Hepatocyte (in vitro differentiated cells): ENCODE measurements at regions not wholly inside any gene's neighbourhood (a gene's known extent, or its start where the extent isn't known, plus 50 kb on each side); places are given as distances from the start of the nearest gene placed in this dataset.
"Not testable (repeated sequence)": the region's sequence is repeated elsewhere in the genome, so short reads cannot be mapped to it uniquely, and the experiment has no call there.

Experiments
- DNase-seq: peaks from one replicate; pipeline ENCODE4 v3.0.0-alpha.2; 2016; ENCODE audit warnings: low spot score
- H2AFZ ChIP-seq: fragments of 200-600 bp; sonication (generic); 2 replicates; pipeline ENCODE4 v1.6.0; 2016; ENCODE audit warnings: antibody characterized with exemption, mild to moderate bottlenecking
- H3K27ac ChIP-seq: fragments of 200-600 bp; sonication (generic); 2 replicates; pipeline ENCODE4 v1.5.1; 2016; ENCODE audit warnings: mild to moderate bottlenecking
- H3K27me3 ChIP-seq: fragments of 200-600 bp; sonication (generic); 2 replicates; pipeline ENCODE4 v1.6.1; 2016
- H3K36me3 ChIP-seq: fragments of 200-600 bp; sonication (generic); replicated peaks from 2 replicates; pipeline ENCODE4 v1.5.1; 2016; ENCODE audit warnings: low read depth; ENCODE audit not compliant: insufficient read depth
- H3K4me1 ChIP-seq: fragments of 200-600 bp; sonication (generic); 2 replicates; pipeline ENCODE4 v1.5.1; 2016; ENCODE audit warnings: mild to moderate bottlenecking, moderate library complexity; ENCODE audit not compliant: insufficient read depth
- H3K4me2 ChIP-seq: fragments of 200-600 bp; sonication (generic); 2 replicates; pipeline ENCODE4 v1.6.0; 2016
- H3K4me3 ChIP-seq: fragments of 200-600 bp; sonication (generic); 2 replicates; pipeline ENCODE4 v1.5.1; 2016; ENCODE audit warnings: mild to moderate bottlenecking
- H3K79me2 ChIP-seq: fragments of 200-600 bp; sonication (generic); 2 replicates; pipeline ENCODE4 v1.6.0; 2017; ENCODE audit warnings: mild to moderate bottlenecking
- H3K9me2 ChIP-seq: fragments of 200-600 bp; sonication (generic); replicated peaks from 2 replicates; pipeline ENCODE4 v1.6.0; 2017; ENCODE audit warnings: mild to moderate bottlenecking; ENCODE audit not compliant: insufficient read depth
- H3K9me3 ChIP-seq: fragments of 200-600 bp; sonication (generic); 2 replicates; pipeline ENCODE4 v1.5.1; 2016; ENCODE audit warnings: low read depth, mild to moderate bottlenecking
- H4K20me1 ChIP-seq: fragments of 200-600 bp; sonication (generic); 2 replicates; pipeline ENCODE4 v1.6.0; 2016; ENCODE audit warnings: mild to moderate bottlenecking; ENCODE audit not compliant: insufficient read depth, poor library complexity, severe bottlenecking
- WGBS: methylation state at CpG from one replicate; pipeline ENCODE4 v1.1.6; 2016; ENCODE audit warnings: low lambda C conversion rate; ENCODE audit errors: missing lambda C conversion rate; 5-methylcytosine and 5-hydroxymethylcytosine counted together

GRCh38 chr1:143837924-143838597, 133.7 kb downstream of the FAM72C start:
- not testable (repeated sequence) for H3K79me2 ChIP-seq, DNase-seq, H4K20me1 ChIP-seq, H3K9me3 ChIP-seq, H2AFZ ChIP-seq, H3K4me2 ChIP-seq, H3K4me1 ChIP-seq, H3K36me3 ChIP-seq, H3K4me3 ChIP-seq, H3K27me3 ChIP-seq, H3K27ac ChIP-seq, H3K9me2 ChIP-seq
- 87% methylated on average over 24 of the region's 25 CpGs for WGBS

GRCh38 chr1:143833376-143833775, 138.4 kb downstream of the FAM72C start:
- H3K4me1 ChIP-seq, H3K9me3 ChIP-seq, H3K4me2 ChIP-seq, H3K79me2 ChIP-seq, DNase-seq, H3K27me3 ChIP-seq, H3K36me3 ChIP-seq, H4K20me1 ChIP-seq, H3K4me3 ChIP-seq, H3K27ac ChIP-seq, H3K9me2 ChIP-seq, H2AFZ ChIP-seq: not testable (repeated sequence)
- 75% methylated on average over 1 of the region's 4 CpGs for WGBS

GRCh38 chr1:143832379-143832716, 139.4 kb downstream of the FAM72C start:
- H4K20me1 ChIP-seq, H3K9me2 ChIP-seq, H3K36me3 ChIP-seq, DNase-seq, H3K27ac ChIP-seq, H3K4me2 ChIP-seq, H3K9me3 ChIP-seq, H3K4me3 ChIP-seq, H3K79me2 ChIP-seq, H3K27me3 ChIP-seq, H2AFZ ChIP-seq, H3K4me1 ChIP-seq: not testable (repeated sequence)
- 77% methylated on average over 5 of the region's 5 CpGs for WGBS

- 82% methylated on average over 33 of the region's 34 CpGs for WGBS
- H3K27me3 ChIP-seq, H4K20me1 ChIP-seq, DNase-seq, H3K9me2 ChIP-seq, H3K79me2 ChIP-seq, H3K36me3 ChIP-seq, H3K4me2 ChIP-seq, H3K9me3 ChIP-seq, H3K27ac ChIP-seq, H3K4me1 ChIP-seq, H2AFZ ChIP-seq, H3K4me3 ChIP-seq: not testable (repeated sequence)
Observed at GRCh38 chr1:143831479-143832378, 140.1 kb downstream of the FAM72C start.

- H3K9me3 ChIP-seq, H3K4me2 ChIP-seq, H4K20me1 ChIP-seq, H3K36me3 ChIP-seq, H3K9me2 ChIP-seq, H3K27ac ChIP-seq, H2AFZ ChIP-seq, H3K27me3 ChIP-seq, DNase-seq, H3K4me3 ChIP-seq, H3K4me1 ChIP-seq, H3K79me2 ChIP-seq: not testable (repeated sequence)
- WGBS, result no CpG with 5 or more reads among the region's 1 CpG
Observed at GRCh38 chr1:143826162-143826561, 145.6 kb downstream of the FAM72C start.

- H3K9me3 ChIP-seq, H3K4me2 ChIP-seq, H3K27me3 ChIP-seq, H3K36me3 ChIP-seq, H3K4me3 ChIP-seq, H3K4me1 ChIP-seq, H3K9me2 ChIP-seq, H3K79me2 ChIP-seq, H3K27ac ChIP-seq, DNase-seq, H4K20me1 ChIP-seq, H2AFZ ChIP-seq: not testable (repeated sequence)
- 45% methylated on average over 2 of the region's 3 CpGs for WGBS
Observed at GRCh38 chr1:143824266-143824665, 147.5 kb downstream of the FAM72C start.

GRCh38 chr1:143820058-143820457, 151.7 kb downstream of the FAM72C start:
- no CpG with 5 or more reads among the region's 4 CpGs for WGBS
- not testable (repeated sequence) for H3K9me2 ChIP-seq, H3K9me3 ChIP-seq, H3K4me1 ChIP-seq, H3K4me2 ChIP-seq, H3K27me3 ChIP-seq, H3K79me2 ChIP-seq, DNase-seq, H3K27ac ChIP-seq, H4K20me1 ChIP-seq, H3K36me3 ChIP-seq, H2AFZ ChIP-seq, H3K4me3 ChIP-seq

- H3K4me3 ChIP-seq, H3K27me3 ChIP-seq, H4K20me1 ChIP-seq, H3K36me3 ChIP-seq, H3K27ac ChIP-seq, H3K4me1 ChIP-seq, H3K79me2 ChIP-seq, DNase-seq, H3K9me3 ChIP-seq, H2AFZ ChIP-seq, H3K4me2 ChIP-seq, H3K9me2 ChIP-seq: not testable (repeated sequence)
- no CpG with 5 or more reads among the region's 1 CpG for WGBS
Observed at GRCh38 chr1:143816369-143816768, 155.4 kb downstream of the FAM72C start.

- no CpG with 5 or more reads among the region's 4 CpGs for WGBS
- not testable (repeated sequence) for H3K79me2 ChIP-seq, H3K36me3 ChIP-seq, H3K4me3 ChIP-seq, H3K9me3 ChIP-seq, H3K27me3 ChIP-seq, H3K9me2 ChIP-seq, DNase-seq, H3K27ac ChIP-seq, H4K20me1 ChIP-seq, H3K4me2 ChIP-seq, H2AFZ ChIP-seq, H3K4me1 ChIP-seq
Observed at GRCh38 chr1:143805374-143805773, 166.4 kb downstream of the FAM72C start.
